ENCODE measurements at regions not wholly inside any gene's neighbourhood (a gene's known extent, or its start where the extent isn't known, plus 50 kb on each side); places are given as distances from the start of the nearest gene placed in this dataset.

GRCh38 chrX:44470816-44471215, 71.8 kb downstream of the FUNDC1 start:
- H3K4me1 ChIP-seq (ENCODE audit: insufficient read depth, low read length): no peaks in the 10 kb centered on the region
- peaks cover 4% of the 10 kb centered on the region for H3K27me3 ChIP-seq (ENCODE audit: insufficient read depth, low read length)
- no peaks in the 10 kb centered on the region for H3K9me3 ChIP-seq (ENCODE audit: low read depth, low read length)
- no peaks in the 10 kb centered on the region for H4K20me1 ChIP-seq (ENCODE audit: insufficient read depth, low read length)
- DNase-seq (ENCODE audit: insufficient read length, low spot score, missing footprints): no peak
- H2AFZ ChIP-seq (ENCODE audit: low read length): no peak overlapping the region
- no peak overlapping the region for H3K4me2 ChIP-seq (ENCODE audit: insufficient read depth, low read length)
- H3K36me3 ChIP-seq (ENCODE audit: insufficient read depth, low read length): no peaks in the 10 kb centered on the region
- H3K79me2 ChIP-seq (ENCODE audit: insufficient read depth, low read length): no peaks in the 10 kb centered on the region
- no peak overlapping the region for H3K4me3 ChIP-seq (ENCODE audit: insufficient read depth, low read length)
- no peak overlapping the region for H3K27ac ChIP-seq (ENCODE audit: low read depth, low read length)
- TF ChIP-seq CTCF (IDR thresholded peaks at IDR 0.05; ENCODE audit: extremely low read depth, low read depth, low read length): no peak

- no peaks in the 10 kb centered on the region for H3K27me3 ChIP-seq (ENCODE audit: insufficient read depth, low read length)
- no peak overlapping the region for H3K4me3 ChIP-seq (ENCODE audit: insufficient read depth, low read length)
- H3K4me1 ChIP-seq (ENCODE audit: insufficient read depth, low read length): peaks cover 2% of the 10 kb centered on the region
- peak overlapping the region; percentile 2 for H3K4me2 ChIP-seq (ENCODE audit: insufficient read depth, low read length)
- H2AFZ ChIP-seq (ENCODE audit: low read length): no peak overlapping the region
- no peaks in the 10 kb centered on the region for H3K9me3 ChIP-seq (ENCODE audit: low read depth, low read length)
- H3K36me3 ChIP-seq (ENCODE audit: insufficient read depth, low read length): no peaks in the 10 kb centered on the region
- H4K20me1 ChIP-seq (ENCODE audit: insufficient read depth, low read length): no peaks in the 10 kb centered on the region
- no peaks in the 10 kb centered on the region for H3K79me2 ChIP-seq (ENCODE audit: insufficient read depth, low read length)
- peak; percentile 58 for DNase-seq (ENCODE audit: insufficient read length, low spot score, missing footprints)
- TF ChIP-seq CTCF (IDR thresholded peaks at IDR 0.05; ENCODE audit: extremely low read depth, low read depth, low read length): no peak
- no peak overlapping the region for H3K27ac ChIP-seq (ENCODE audit: low read depth, low read length)
Measured at GRCh38 chrX:44462850-44463249, 79.8 kb downstream of the FUNDC1 start.

DNA sequence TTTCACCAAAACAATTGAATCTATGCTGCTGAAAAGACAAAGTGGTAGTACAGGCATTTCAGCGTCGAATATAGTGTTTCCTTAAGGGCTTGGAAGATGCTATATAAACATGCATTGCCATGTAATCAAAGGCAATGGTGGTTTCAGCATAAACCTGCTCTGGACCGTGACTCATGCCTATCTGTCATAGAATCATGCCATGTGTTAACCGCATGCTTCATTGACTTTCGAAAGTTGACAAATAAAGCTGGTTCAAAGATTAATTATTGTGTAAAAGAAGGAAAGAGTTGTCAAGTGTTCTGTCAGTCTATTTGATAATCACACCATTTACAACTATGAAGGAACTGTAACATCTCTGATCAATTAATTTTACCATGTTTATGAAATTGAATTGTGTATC, 83.2 kb downstream of the FUNDC1 start:
- H2AFZ ChIP-seq (ENCODE audit: low read length): no peak overlapping the region
- peaks cover 2% of the 10 kb centered on the region for H3K4me1 ChIP-seq (ENCODE audit: insufficient read depth, low read length)
- H4K20me1 ChIP-seq (ENCODE audit: insufficient read depth, low read length): no peaks in the 10 kb centered on the region
- no peaks in the 10 kb centered on the region for H3K27me3 ChIP-seq (ENCODE audit: insufficient read depth, low read length)
- DNase-seq (ENCODE audit: insufficient read length, low spot score, missing footprints): no peak
- no peaks in the 10 kb centered on the region for H3K36me3 ChIP-seq (ENCODE audit: insufficient read depth, low read length)
- no peak for TF ChIP-seq CTCF (IDR thresholded peaks at IDR 0.05; ENCODE audit: extremely low read depth, low read depth, low read length)
- no peaks in the 10 kb centered on the region for H3K79me2 ChIP-seq (ENCODE audit: insufficient read depth, low read length)
- no peaks in the 10 kb centered on the region for H3K9me3 ChIP-seq (ENCODE audit: low read depth, low read length)
- no peak overlapping the region for H3K4me2 ChIP-seq (ENCODE audit: insufficient read depth, low read length)
- no peak overlapping the region for H3K27ac ChIP-seq (ENCODE audit: low read depth, low read length)
- no peak overlapping the region for H3K4me3 ChIP-seq (ENCODE audit: insufficient read depth, low read length)

- Histone ChIP-seq H3K4me3 (ENCODE audit: insufficient read depth, low read length) (no peak overlapping the region), H3K4me1 (ENCODE audit: insufficient read depth, low read length) (no peaks in the 10 kb centered on the region), H4K20me1 (ENCODE audit: insufficient read depth, low read length) (no peaks in the 10 kb centered on the region), H2AFZ (ENCODE audit: low read length) (no peak overlapping the region), H3K79me2 (ENCODE audit: insufficient read depth, low read length) (no peaks in the 10 kb centered on the region), H3K36me3 (ENCODE audit: insufficient read depth, low read length) (no peaks in the 10 kb centered on the region), H3K27me3 (ENCODE audit: insufficient read depth, low read length) (no peaks in the 10 kb centered on the region), H3K27ac (ENCODE audit: low read depth, low read length) (no peak overlapping the region), H3K4me2 (ENCODE audit: insufficient read depth, low read length) (no peak overlapping the region), H3K9me3 (ENCODE audit: low read depth, low read length) (no peaks in the 10 kb centered on the region)
- DNase-seq (ENCODE audit: insufficient read length, low spot score, missing footprints): no peak
- no peak for TF ChIP-seq CTCF (IDR thresholded peaks at IDR 0.05; ENCODE audit: extremely low read depth, low read depth, low read length)
Measured at GRCh38 chrX:44456685-44457084, 86.0 kb downstream of the FUNDC1 start.
